ENCODE measurements at regions not wholly inside any gene's neighbourhood (a gene's known extent, or its start where the extent isn't known, plus 50 kb on each side); places are given as distances from the start of the nearest gene placed in this dataset.

GRCh38 chr14:30417121-30417520 lies 141.8 kb upstream of the G2E3 start:
- Mint-ChIP-seq H3K4me1 (peaks cover 18% of the 10 kb centered on the region), H3K36me3 (no peaks in the 10 kb centered on the region), H3K27me3 (ENCODE audit: insufficient read depth, low read depth) (no peaks in the 10 kb centered on the region), H3K4me3 (no peak overlapping the region), H3K9me3 (peaks cover 3% of the 10 kb centered on the region), H3K27ac (no peak overlapping the region)
- no peak for DNase-seq (ENCODE audit: low spot score)
- no peak overlapping the region for H3K9ac ChIP-seq
- TF ChIP-seq EZH2phosphoT487 (IDR thresholded peaks at IDR 0.05) (no peak), EZH2 (IDR thresholded peaks at IDR 0.05) (no peak), CTCF (IDR thresholded peaks at IDR 0.05) (no peak)
- H3F3A ChIP-seq (ENCODE audit: low read depth), result no peaks in the 10 kb centered on the region
- no peak overlapping the region for H3K27ac ChIP-seq
- no peak overlapping the region for H3K4me3 ChIP-seq
- no peaks in the 10 kb centered on the region for H3K9me3 ChIP-seq (ENCODE audit: low read depth)
- no peaks in the 10 kb centered on the region for H3K4me1 ChIP-seq
- H2AFZ ChIP-seq (replicated peaks), result no peak overlapping the region
- H4K20me1 ChIP-seq (ENCODE audit: low read depth), result no peaks in the 10 kb centered on the region
- no peaks in the 10 kb centered on the region for H3K79me2 ChIP-seq (ENCODE audit: low read depth)
- no peaks in the 10 kb centered on the region for H3K36me3 ChIP-seq
- H3K27me3 ChIP-seq, result no peaks in the 10 kb centered on the region
- H3K4me2 ChIP-seq, result no peak overlapping the region

GRCh38 chr14:30417999-30418398 lies 141.0 kb upstream of the G2E3 start:
- peaks cover 21% of the 10 kb centered on the region for H3K4me1 Mint-ChIP-seq
- peaks cover 1% of the 10 kb centered on the region for H3K9me3 Mint-ChIP-seq
- no peak for TF ChIP-seq CTCF (IDR thresholded peaks at IDR 0.05)
- Histone ChIP-seq H3K9ac (no peak overlapping the region), H3K27me3 (no peaks in the 10 kb centered on the region), H3K4me3 (no peak overlapping the region), H3K36me3 (no peaks in the 10 kb centered on the region), H3K79me2 (ENCODE audit: low read depth) (no peaks in the 10 kb centered on the region), H3K9me3 (ENCODE audit: low read depth) (no peaks in the 10 kb centered on the region), H4K20me1 (ENCODE audit: low read depth) (no peaks in the 10 kb centered on the region), H3K4me1 (no peaks in the 10 kb centered on the region), H2AFZ (replicated peaks) (no peak overlapping the region), H3K4me2 (no peak overlapping the region), H3K27ac (no peak overlapping the region), H3F3A (ENCODE audit: low read depth) (no peaks in the 10 kb centered on the region)
- no peak for DNase-seq (ENCODE audit: low spot score)
- H3K4me3 Mint-ChIP-seq, result no peak overlapping the region
- H3K27me3 Mint-ChIP-seq (ENCODE audit: insufficient read depth, low read depth), result peaks cover under 1% of the 10 kb centered on the region
- H3K27ac Mint-ChIP-seq, result no peak overlapping the region
- no peaks in the 10 kb centered on the region for H3K36me3 Mint-ChIP-seq

- H3K4me3 ChIP-seq, result no peak overlapping the region
- no peak overlapping the region for H3K27ac ChIP-seq
- H3K9me3 Mint-ChIP-seq, result no peaks in the 10 kb centered on the region
- no peak overlapping the region for H3K4me2 ChIP-seq
- no peak overlapping the region for H3K27ac Mint-ChIP-seq
- DNase-seq (ENCODE audit: low spot score), result no peak
- no peaks in the 10 kb centered on the region for H3K79me2 ChIP-seq (ENCODE audit: low read depth)
- H3K4me3 Mint-ChIP-seq, result no peak overlapping the region
- no peak overlapping the region for H2AFZ ChIP-seq (replicated peaks)
- H3K9ac ChIP-seq, result no peak overlapping the region
- no peaks in the 10 kb centered on the region for H3K36me3 ChIP-seq
- no peaks in the 10 kb centered on the region for H3K27me3 ChIP-seq
- H3K36me3 Mint-ChIP-seq, result no peaks in the 10 kb centered on the region
- peaks cover 21% of the 10 kb centered on the region for H3K4me1 Mint-ChIP-seq
- H3F3A ChIP-seq (ENCODE audit: low read depth), result no peaks in the 10 kb centered on the region
- H3K4me1 ChIP-seq, result no peaks in the 10 kb centered on the region
- H3K27me3 Mint-ChIP-seq (ENCODE audit: insufficient read depth, low read depth), result peaks cover 2% of the 10 kb centered on the region
- no peaks in the 10 kb centered on the region for H4K20me1 ChIP-seq (ENCODE audit: low read depth)
- TF ChIP-seq EZH2 (IDR thresholded peaks at IDR 0.05) (no peak), EZH2phosphoT487 (IDR thresholded peaks at IDR 0.05) (no peak), CTCF (IDR thresholded peaks at IDR 0.05) (no peak)
- H3K9me3 ChIP-seq (ENCODE audit: low read depth), result no peaks in the 10 kb centered on the region
Measured at GRCh38 chr14:30419037-30419436, 139.9 kb upstream of the G2E3 start.

GRCh38 chr14:30420515-30420914 lies 138.4 kb upstream of the G2E3 start:
- H3K27me3 Mint-ChIP-seq (ENCODE audit: insufficient read depth, low read depth), result peaks cover 2% of the 10 kb centered on the region
- Histone ChIP-seq H3K27me3 (no peaks in the 10 kb centered on the region), H3K9me3 (ENCODE audit: low read depth) (no peaks in the 10 kb centered on the region), H3K27ac (no peak overlapping the region), H4K20me1 (ENCODE audit: low read depth) (no peaks in the 10 kb centered on the region), H3F3A (ENCODE audit: low read depth) (no peaks in the 10 kb centered on the region), H3K4me1 (no peaks in the 10 kb centered on the region), H3K9ac (no peak overlapping the region), H3K4me3 (no peak overlapping the region), H3K79me2 (ENCODE audit: low read depth) (no peaks in the 10 kb centered on the region), H2AFZ (replicated peaks) (no peak overlapping the region), H3K36me3 (no peaks in the 10 kb centered on the region), H3K4me2 (no peak overlapping the region)
- H3K36me3 Mint-ChIP-seq, result no peaks in the 10 kb centered on the region
- no peak for DNase-seq (ENCODE audit: low spot score)
- no peak overlapping the region for H3K27ac Mint-ChIP-seq
- peaks cover 16% of the 10 kb centered on the region for H3K4me1 Mint-ChIP-seq
- TF ChIP-seq CTCF (IDR thresholded peaks at IDR 0.05) (no peak), EZH2phosphoT487 (IDR thresholded peaks at IDR 0.05) (no peak), EZH2 (IDR thresholded peaks at IDR 0.05) (no peak)
- H3K9me3 Mint-ChIP-seq, result no peaks in the 10 kb centered on the region
- no peak overlapping the region for H3K4me3 Mint-ChIP-seq

All from neural progenitor cell (in vitro differentiated cells).